ENCODE measurements at regions not wholly inside any gene's neighbourhood (a gene's known extent, or its start where the extent isn't known, plus 50 kb on each side); places are given as distances from the start of the nearest gene placed in this dataset.

GRCh38 chr3:25007974-25008658 lies 419.9 kb upstream of the RARB start:
- no peak overlapping the region for H3K9ac ChIP-seq (replicated peaks in 1 of 4; ENCODE audit: extremely low read depth in 1 of 4, low read depth in 3 of 4, low read length in 3 of 4)
- no peak overlapping the region for H3K4ac ChIP-seq (replicated peaks; ENCODE audit: insufficient read length, low read depth, low read length)
- no peak overlapping the region for H3K14ac ChIP-seq (ENCODE audit: insufficient read length)
- no peaks in the 10 kb centered on the region for H4K20me1 ChIP-seq (replicated peaks in 1 of 2; ENCODE audit: control insufficient read depth in 1 of 2, insufficient read depth in 2 of 2, low read length in 2 of 2)
- no peak overlapping the region for H3K56ac ChIP-seq (replicated peaks; ENCODE audit: insufficient read length, low read depth, low read length)
- FAIRE-seq (no peak), DNase-seq (ENCODE audit: low read depth in 1 of 2, low spot score in 2 of 2) (no peak)
- POLR2A ChIA-PET (ENCODE audit: partially characterized antibody): no interaction called here
- H2BK5ac ChIP-seq (ENCODE audit: low read depth, low read length): no peak overlapping the region
- no peaks in the 10 kb centered on the region for H3K79me1 ChIP-seq (ENCODE audit: low read depth, low read length)
- no peaks in the 10 kb centered on the region for H3K36me3 ChIP-seq (ENCODE audit: control insufficient read depth in 2 of 4, insufficient read depth in 4 of 4, low read length in 3 of 4)
- H2BK12ac ChIP-seq (ENCODE audit: low read depth, low read length): no peak overlapping the region
- no peak overlapping the region for H2AK5ac ChIP-seq (ENCODE audit: low read depth, low read length)
- H4K8ac ChIP-seq (ENCODE audit: extremely low read depth, insufficient read depth, low read length): no peak overlapping the region
- H4K91ac ChIP-seq (replicated peaks; ENCODE audit: insufficient read length, low read length): no peak overlapping the region
- no peak overlapping the region for H2AFZ ChIP-seq (ENCODE audit: low read length)
- H3K23me2 ChIP-seq (ENCODE audit: low read depth, low read length): no peaks in the 10 kb centered on the region
- no peaks in the 10 kb centered on the region for H3K27me3 ChIP-seq (replicated peaks in 1 of 4; ENCODE audit: control insufficient read depth in 3 of 4, extremely low read depth in 1 of 4, insufficient read depth in 3 of 4, low read length in 3 of 4)
- no peak overlapping the region for H2BK15ac ChIP-seq (ENCODE audit: low read length)
- H3K4me3 ChIP-seq (ENCODE audit: extremely low read depth in 1 of 4, insufficient read depth in 2 of 4, low read depth in 3 of 4, low read length in 4 of 4): no peak overlapping the region
- no peak overlapping the region for H3K27ac ChIP-seq (ENCODE audit: low read depth, low read length)
- 84% methylated on average over 2 of the region's 2 CpGs; no CpG with 5 or more reads in 1 of the 2 experiments for WGBS, 2 experiments (ENCODE audit: extremely low coverage in 1 of 2, insufficient coverage in 1 of 2, insufficient read length in 1 of 2, insufficient replicate concordance in 2 of 2, low coverage in 1 of 2, low lambda C conversion rate in 2 of 2, missing lambda C conversion rate in 1 of 2)
- H3K23ac ChIP-seq (ENCODE audit: insufficient read length): no peak overlapping the region
- no peak overlapping the region for H3K18ac ChIP-seq (ENCODE audit: extremely low read depth, low read length)
- CTCF ChIA-PET (ENCODE audit: partially characterized antibody): interaction anchor here (0.8 to 1.7 kb wide), 5 partner anchors 26 to 580 kb away, joined by 3 to 6 read pairs (median 3); no protein-coding TSS in a partner anchor
- H2BK20ac ChIP-seq (ENCODE audit: low read length): no peak overlapping the region
- no peak overlapping the region for H4K5ac ChIP-seq (ENCODE audit: insufficient read length, low read depth, low read length)
- H3K79me2 ChIP-seq (ENCODE audit: control insufficient read depth in 1 of 2, insufficient read depth in 2 of 2, low read length in 2 of 2): no peaks in the 10 kb centered on the region
- H2BK120ac ChIP-seq (replicated peaks; ENCODE audit: low read depth, low read length): no peak overlapping the region
- H3K4me2 ChIP-seq (ENCODE audit: insufficient read depth in 1 of 2, low read depth in 2 of 2, low read length in 2 of 2): no peak overlapping the region
- no peaks in the 10 kb centered on the region for H3K4me1 ChIP-seq (replicated peaks in 1 of 4; ENCODE audit: control insufficient read depth in 3 of 4, insufficient read depth in 4 of 4, low read length in 3 of 4)
- H3K9me3 ChIP-seq (ENCODE audit: insufficient read depth in 2 of 2, low read depth in 1 of 2, low read length in 1 of 2): no peaks in the 10 kb centered on the region
- TF ChIP-seq EZH2 (IDR thresholded peaks at IDR 0.05; ENCODE audit: low read depth, low read length, severe bottlenecking): no peak
- no peak for TF ChIP-seq FOSL1 (IDR thresholded peaks at IDR 0.05; ENCODE audit: insufficient read depth, low read depth, low read length)
- no peak for TF ChIP-seq RNF2 (IDR thresholded peaks at IDR 0.05; ENCODE audit: borderline replicate concordance, low read depth, low read length, missing control alignments, poor library complexity, severe bottlenecking)
- no peak for TF ChIP-seq EGR1 (IDR thresholded peaks at IDR 0.05; ENCODE audit: borderline replicate concordance, low read depth, low read length)
- TF ChIP-seq ATF2 (IDR thresholded peaks at IDR 0.05; ENCODE audit: low read length): no peak
- TF ChIP-seq BRCA1 (IDR thresholded peaks at IDR 0.05; ENCODE audit: low read depth, low read length): no peak
- no peak for TF ChIP-seq SP2 (IDR thresholded peaks at IDR 0.05; ENCODE audit: low read length)
- no peak for TF ChIP-seq HDAC2 (IDR thresholded peaks at IDR 0.05; ENCODE audit: borderline replicate concordance in 1 of 2, low read depth in 2 of 2, low read length in 2 of 2)
- no peak for TF ChIP-seq TEAD4 (IDR thresholded peaks at IDR 0.05; ENCODE audit: low read depth, low read length)
- no peak for TF ChIP-seq CBX5 (IDR thresholded peaks at IDR 0.05; ENCODE audit: low read depth, low read length)
- no peak for TF ChIP-seq JUND (IDR thresholded peaks at IDR 0.05; ENCODE audit: low read length)

Data from H1 (cell line).